HEK293T (cell line): ENCODE measurements at regions not wholly inside any gene's neighbourhood (a gene's known extent, or its start where the extent isn't known, plus 50 kb on each side); places are given as distances from the start of the nearest gene placed in this dataset.

Experiments
- CTCF ChIA-PET: fragments of 350-600 bp; formaldehyde crosslinking; extraction: SDS; loops from one replicate; lab custom pipeline; 2021; ENCODE audit warnings: antibody characterized with exemption, inconsistent platforms; lab: Yijun Ruan, JAX
- POLR2A ChIA-PET: fragments of 350-600 bp; formaldehyde crosslinking; extraction: SDS; loops from one replicate; lab custom pipeline; 2020; ENCODE audit warnings: antibody characterized with exemption, inconsistent platforms; lab: Yijun Ruan, JAX
- DNase-seq: peaks from one replicate; pipeline ENCODE4 v3.0.0; 2012; ENCODE audit warnings: mixed read lengths; ENCODE audit errors: extremely low spot score
- ARNT ChIP-seq: fragments of 450-650 bp; IDR thresholded peaks from 2 replicates; pipeline ENCODE4 v1.6.1; 2017; ENCODE audit warnings: mild to moderate bottlenecking
- BHLHE40 ChIP-seq: fragments of 450-650 bp; IDR thresholded peaks from 2 replicates; pipeline ENCODE4 v1.6.1; 2016; ENCODE audit warnings: mild to moderate bottlenecking, moderate library complexity, borderline replicate concordance
- CTBP1 ChIP-seq: fragments of 450-650 bp; IDR thresholded peaks from 2 replicates; pipeline ENCODE4 v1.6.1; 2016; ENCODE audit warnings: borderline replicate concordance
- ELF4 ChIP-seq: fragments of 450-650 bp; IDR thresholded peaks from 2 replicates; pipeline ENCODE4 v1.6.1; 2017; ENCODE audit warnings: antibody characterized with exemption
- FOXA1 ChIP-seq: fragments of 450-650 bp; IDR thresholded peaks from 2 replicates; pipeline ENCODE4 v1.6.1; 2016; ENCODE audit warnings: mild to moderate bottlenecking
- FOXK2 ChIP-seq: fragments of 450-650 bp; IDR thresholded peaks from 2 replicates; pipeline ENCODE4 v1.6.1; 2016; ENCODE audit warnings: mild to moderate bottlenecking
- FOXM1 ChIP-seq: fragments of 450-650 bp; IDR thresholded peaks from 2 replicates; pipeline ENCODE4 v1.6.1; 2017; ENCODE audit warnings: mild to moderate bottlenecking, borderline replicate concordance
- HDGF ChIP-seq: fragments of 450-650 bp; IDR thresholded peaks from 2 replicates; pipeline ENCODE4 v1.6.1; 2017; ENCODE audit warnings: antibody characterized with exemption, borderline replicate concordance
- L3MBTL2 ChIP-seq: fragments of 450-650 bp; conservative IDR thresholded peaks from 2 replicates; pipeline ENCODE4 v1.6.1; 2016; ENCODE audit warnings: mild to moderate bottlenecking
- LEF1 ChIP-seq: fragments of 450-650 bp; IDR thresholded peaks from 2 replicates; pipeline ENCODE4 v1.6.1; 2017; ENCODE audit warnings: mild to moderate bottlenecking, borderline replicate concordance
- NFRKB ChIP-seq: fragments of 450-650 bp; IDR thresholded peaks from 2 replicates; pipeline ENCODE4 v1.6.1; 2016; ENCODE audit warnings: mild to moderate bottlenecking, moderate library complexity
- SP1 ChIP-seq: fragments of 450-650 bp; IDR thresholded peaks from 2 replicates; pipeline ENCODE4 v1.6.1; 2017
- SUZ12 ChIP-seq: fragments of 450-650 bp; IDR thresholded peaks from 2 replicates; pipeline ENCODE4 v1.6.1; 2016; ENCODE audit warnings: mild to moderate bottlenecking
- TARDBP ChIP-seq: fragments of 450-650 bp; IDR thresholded peaks from 2 replicates; pipeline ENCODE4 v1.6.1; 2016
- ZNF384 ChIP-seq: fragments of 450-650 bp; IDR thresholded peaks from 2 replicates; pipeline ENCODE4 v1.6.1; 2016
- TF ChIP-seq, protein P1 (sequence below): fragments of 450-650 bp; IDR thresholded peaks from 2 replicates; pipeline ENCODE4 v1.6.1; 2016

DNA sequence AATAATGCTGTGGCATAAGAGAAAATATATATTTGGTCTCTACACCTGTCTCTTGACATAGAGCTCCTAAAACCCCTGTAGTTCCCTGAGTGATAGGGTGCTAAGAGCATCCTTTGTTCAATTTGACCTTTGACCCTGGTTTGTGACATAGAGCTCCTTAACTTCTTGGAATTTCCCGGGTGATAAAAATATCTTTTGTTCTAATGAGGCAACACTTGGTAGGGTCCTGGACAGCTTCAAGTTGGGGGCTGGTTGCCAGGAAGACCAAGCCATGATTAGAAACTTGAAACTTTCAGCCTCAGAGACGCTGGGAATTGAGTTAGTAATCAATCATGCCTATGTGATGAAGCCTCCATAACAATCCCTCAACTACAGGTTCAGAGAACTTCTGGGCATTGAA lies 105.4 kb downstream of the CASP12 start:
- CTCF ChIA-PET: no interaction called here
- no peak for DNase-seq
- TF ChIP-seq L3MBTL2 (no peak), ARNT (no peak), LEF1 (no peak), FOXK2 (no peak), SP1 (no peak), ELF4 (no peak), SUZ12 (no peak), FOXM1 (no peak), HDGF (no peak), BHLHE40 (no peak), NFRKB (no peak), CTBP1 (no peak)
- POLR2A ChIA-PET: no interaction called here

DNA sequence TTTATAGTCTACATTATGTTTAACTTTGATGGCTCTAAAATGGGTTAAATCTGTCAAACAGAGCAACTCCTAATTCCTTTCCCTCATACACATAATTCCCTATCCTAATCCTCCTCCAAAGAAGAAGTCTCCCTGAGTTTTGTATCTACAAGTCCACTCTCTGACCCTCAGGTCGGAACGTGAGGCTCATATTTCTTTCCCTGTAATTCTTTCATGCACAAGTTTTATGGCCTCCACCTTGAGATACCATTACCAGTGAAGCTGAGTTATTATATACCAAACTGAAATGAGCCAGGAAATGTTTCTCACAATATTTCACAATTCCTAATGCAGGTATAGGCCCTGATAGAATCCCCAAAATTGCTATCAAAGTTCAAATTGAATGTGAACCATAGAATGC lies 106.4 kb downstream of the CASP12 start:
- ChIA-PET CTCF (no interaction called here), POLR2A (no interaction called here)
- DNase-seq: no peak
- no peak for TF ChIP-seq ARNT
- TF ChIP-seq, protein P1, sequence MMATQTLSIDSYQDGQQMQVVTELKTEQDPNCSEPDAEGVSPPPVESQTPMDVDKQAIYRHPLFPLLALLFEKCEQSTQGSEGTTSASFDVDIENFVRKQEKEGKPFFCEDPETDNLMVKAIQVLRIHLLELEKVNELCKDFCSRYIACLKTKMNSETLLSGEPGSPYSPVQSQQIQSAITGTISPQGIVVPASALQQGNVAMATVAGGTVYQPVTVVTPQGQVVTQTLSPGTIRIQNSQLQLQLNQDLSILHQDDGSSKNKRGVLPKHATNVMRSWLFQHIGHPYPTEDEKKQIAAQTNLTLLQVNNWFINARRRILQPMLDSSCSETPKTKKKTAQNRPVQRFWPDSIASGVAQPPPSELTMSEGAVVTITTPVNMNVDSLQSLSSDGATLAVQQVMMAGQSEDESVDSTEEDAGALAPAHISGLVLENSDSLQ: no peak
- TF ChIP-seq HDGF: no peak
- no peak for TF ChIP-seq LEF1
- no peak for TF ChIP-seq SUZ12
- no peak for TF ChIP-seq BHLHE40
- no peak for TF ChIP-seq FOXM1
- TF ChIP-seq FOXA1: no peak
- no peak for TF ChIP-seq NFRKB
- TF ChIP-seq CTBP1: no peak
- TF ChIP-seq FOXK2: no peak
- TF ChIP-seq ZNF384: no peak
- TF ChIP-seq TARDBP: no peak
- no peak for TF ChIP-seq ELF4
- no peak for TF ChIP-seq SP1
- no peak for TF ChIP-seq L3MBTL2

DNA sequence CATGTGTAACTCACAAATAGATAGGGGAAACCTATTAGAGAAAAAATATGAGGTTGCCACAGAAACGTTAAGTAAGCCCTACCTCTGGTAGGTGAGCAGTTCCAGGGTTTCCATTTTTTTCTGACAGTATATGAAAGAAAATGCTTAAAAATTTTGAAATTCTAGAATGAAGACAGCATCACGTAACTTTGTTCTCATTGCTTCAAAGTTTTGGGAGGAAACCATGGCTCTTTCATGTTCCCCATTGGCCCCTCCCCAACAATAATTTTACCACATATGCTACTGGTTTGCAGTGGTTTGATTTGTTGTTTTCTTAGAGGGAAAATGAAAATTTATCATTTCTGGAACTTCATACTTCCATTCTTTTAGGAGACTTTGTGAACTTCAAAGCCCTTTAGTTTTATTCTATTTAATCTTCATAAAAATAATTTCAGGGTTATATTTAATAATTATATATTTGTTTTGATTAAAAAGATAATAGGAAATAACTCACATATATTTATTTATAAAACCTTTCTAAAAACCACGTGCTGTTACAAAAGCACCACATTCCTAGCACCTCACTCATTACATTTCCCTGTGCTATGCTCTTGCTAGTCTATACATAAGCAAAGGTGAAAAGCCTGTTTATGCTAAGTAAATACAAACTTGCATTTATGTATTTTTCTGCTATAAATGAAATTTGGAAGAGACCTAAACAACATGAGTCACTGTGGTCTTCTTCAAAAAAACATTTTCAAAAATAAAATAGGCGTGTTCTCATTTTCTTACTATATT lies 113.4 kb downstream of the CASP12 start:
- CTCF ChIA-PET: no interaction called here
- POLR2A ChIA-PET: no interaction called here
- DNase-seq: no peak
- TF ChIP-seq SUZ12: no peak
- TF ChIP-seq ELF4: no peak
- no peak for TF ChIP-seq HDGF
- no peak for TF ChIP-seq FOXA1
- no peak for TF ChIP-seq CTBP1
- TF ChIP-seq, protein P1: no peak
- TF ChIP-seq L3MBTL2: no peak
- TF ChIP-seq LEF1: no peak
- no peak for TF ChIP-seq BHLHE40
- no peak for TF ChIP-seq FOXK2
- TF ChIP-seq TARDBP: no peak
- no peak for TF ChIP-seq ARNT
- TF ChIP-seq SP1: no peak
- TF ChIP-seq ZNF384: no peak
- no peak for TF ChIP-seq NFRKB
- no peak for TF ChIP-seq FOXM1

DNA sequence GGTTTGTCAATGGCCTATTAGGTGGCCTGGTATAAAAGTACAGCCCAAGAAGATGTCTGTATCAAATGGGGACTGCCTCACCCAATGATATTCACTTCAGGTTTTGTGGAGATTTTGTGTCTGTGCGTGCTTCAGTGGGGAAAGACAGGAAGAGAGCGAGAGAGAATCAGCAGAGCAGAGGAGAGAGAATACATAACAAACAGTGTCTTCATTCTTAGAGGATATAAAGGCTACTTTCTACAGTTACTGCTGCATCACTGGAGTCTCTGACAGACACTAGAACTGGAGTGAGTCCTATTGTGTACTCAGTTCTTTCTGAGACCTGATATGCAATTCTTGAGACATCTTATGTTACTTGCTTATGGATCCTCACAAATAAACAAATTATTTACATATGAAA lies 115.0 kb downstream of the CASP12 start:
- CTCF ChIA-PET: no interaction called here
- POLR2A ChIA-PET: no interaction called here
- TF ChIP-seq BHLHE40 (no peak), CTBP1 (no peak), SUZ12 (no peak), FOXK2 (no peak), L3MBTL2 (no peak), HDGF (no peak), FOXA1 (no peak), LEF1 (no peak), ZNF384 (no peak), ARNT (no peak), SP1 (no peak), NFRKB (no peak)
- TF ChIP-seq, protein P1: no peak
- no peak for DNase-seq

DNA sequence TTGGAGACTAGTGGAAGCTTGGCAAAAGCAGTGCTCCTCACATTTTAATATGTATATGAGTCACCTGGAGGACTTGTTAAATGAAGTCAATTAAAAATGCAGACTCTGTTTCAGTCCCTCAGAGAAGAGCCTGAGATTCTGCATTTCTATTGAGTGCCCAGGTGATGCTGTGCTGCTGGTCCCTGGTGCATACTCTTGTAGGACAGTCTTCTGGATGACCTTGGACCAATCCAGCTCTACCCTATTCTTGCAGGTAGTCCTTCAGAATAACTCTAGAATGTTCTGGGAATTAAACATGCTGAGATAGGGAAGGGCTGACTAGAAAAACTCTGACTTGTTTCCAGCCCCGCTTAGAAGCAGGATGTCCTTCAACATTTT lies 115.9 kb downstream of the CASP12 start:
- POLR2A ChIA-PET: no interaction called here
- DNase-seq: no peak
- no peak for TF ChIP-seq TARDBP
- no peak for TF ChIP-seq SUZ12
- no peak for TF ChIP-seq CTBP1
- TF ChIP-seq, protein P1: no peak
- TF ChIP-seq FOXK2: no peak
- no peak for TF ChIP-seq HDGF
- TF ChIP-seq NFRKB: no peak
- no peak for TF ChIP-seq FOXM1
- no peak for TF ChIP-seq SP1
- TF ChIP-seq BHLHE40: no peak
- TF ChIP-seq FOXA1: no peak
- TF ChIP-seq L3MBTL2: no peak
- no peak for TF ChIP-seq LEF1
- no peak for TF ChIP-seq ELF4
- TF ChIP-seq ARNT: no peak
- no peak for TF ChIP-seq ZNF384
- CTCF ChIA-PET: no interaction called here
